NCI-H82 (cell line): ENCODE measurements at regions not wholly inside any gene's neighbourhood (a gene's known extent, or its start where the extent isn't known, plus 50 kb on each side); places are given as distances from the start of the nearest gene placed in this dataset.

Experiments
- DNase-seq: peaks from one replicate; lab custom pipeline; 2025; lab: John Stamatoyannopoulos, UW

DNA sequence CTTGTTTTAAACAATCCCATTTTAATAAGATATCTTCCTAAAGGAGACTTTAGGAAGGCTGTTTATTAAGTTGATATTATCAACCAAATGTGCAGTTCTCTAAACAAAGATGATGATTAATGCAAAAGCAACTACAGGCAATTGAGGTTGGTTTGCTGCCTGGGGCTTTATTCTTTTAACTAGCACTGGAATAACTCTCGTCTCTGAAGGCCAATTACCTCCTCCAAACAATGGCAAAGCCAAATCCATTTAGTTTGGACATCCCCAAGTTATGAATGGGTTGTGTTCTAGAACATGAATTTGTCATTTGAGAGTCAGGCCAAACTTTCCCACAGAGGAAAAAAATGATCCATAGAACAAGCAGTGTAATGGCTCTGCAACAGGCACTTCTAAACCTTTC lies 114.1 kb downstream of the SLC16A9 start:
- no peak for DNase-seq

DNA sequence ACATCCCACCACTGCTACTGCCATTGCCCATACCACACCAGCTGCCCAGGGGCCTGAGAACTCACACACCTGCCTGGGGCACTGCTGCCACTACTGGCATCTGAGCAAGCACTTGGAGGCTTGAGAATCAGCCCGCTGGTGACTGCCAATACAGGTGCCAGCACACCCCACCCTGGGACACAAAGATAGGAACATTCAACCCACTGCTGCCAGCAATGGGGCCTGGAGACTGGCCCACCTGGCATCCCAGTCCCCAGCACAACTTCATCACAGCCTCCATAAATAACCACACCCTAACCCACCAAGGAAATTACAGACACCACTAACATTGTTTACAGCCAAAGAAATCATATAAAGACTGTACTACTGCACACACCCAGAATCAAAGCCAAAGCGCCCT lies 115.9 kb downstream of the SLC16A9 start:
- no peak for DNase-seq

DNA sequence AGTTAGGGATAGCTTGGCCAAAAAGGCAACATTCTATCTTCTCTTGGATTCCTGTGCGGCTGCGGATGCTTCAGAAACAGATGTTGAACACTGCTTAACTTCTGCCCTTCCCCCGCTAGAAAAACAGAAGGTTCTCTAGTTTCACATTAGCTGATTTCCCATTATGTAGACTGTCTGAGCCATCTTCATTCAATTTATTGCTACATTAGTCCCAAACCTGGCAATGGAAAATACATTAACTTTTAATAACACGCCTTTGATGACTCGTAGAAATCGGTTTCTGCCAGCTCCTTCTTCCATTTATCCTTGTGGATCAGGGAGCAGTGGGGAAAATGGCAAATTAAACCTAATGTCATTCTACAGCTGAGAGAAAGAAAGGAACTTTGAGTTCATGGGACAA lies 119.9 kb downstream of the SLC16A9 start:
- DNase-seq, result peak; percentile 1

DNA sequence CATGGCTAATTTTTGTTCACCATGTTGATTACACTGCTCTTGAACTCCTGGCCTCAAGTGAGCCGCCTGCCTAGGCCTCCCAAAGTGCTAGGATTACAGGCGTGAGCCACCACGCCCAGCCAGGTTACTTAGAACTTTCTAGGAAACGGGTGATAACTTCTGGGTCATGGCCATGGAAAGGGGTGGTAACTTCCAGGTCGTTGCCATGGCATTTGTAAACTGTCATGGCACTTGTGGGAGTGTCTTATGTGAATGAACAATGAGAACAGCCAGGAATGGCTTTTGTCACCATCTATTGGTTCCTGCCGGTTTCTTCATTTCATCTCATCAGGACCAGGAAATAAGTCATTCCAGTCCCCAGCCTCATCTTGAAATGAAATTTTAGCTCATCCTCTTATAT lies 120.9 kb downstream of the SLC16A9 start:
- no peak for DNase-seq

DNA sequence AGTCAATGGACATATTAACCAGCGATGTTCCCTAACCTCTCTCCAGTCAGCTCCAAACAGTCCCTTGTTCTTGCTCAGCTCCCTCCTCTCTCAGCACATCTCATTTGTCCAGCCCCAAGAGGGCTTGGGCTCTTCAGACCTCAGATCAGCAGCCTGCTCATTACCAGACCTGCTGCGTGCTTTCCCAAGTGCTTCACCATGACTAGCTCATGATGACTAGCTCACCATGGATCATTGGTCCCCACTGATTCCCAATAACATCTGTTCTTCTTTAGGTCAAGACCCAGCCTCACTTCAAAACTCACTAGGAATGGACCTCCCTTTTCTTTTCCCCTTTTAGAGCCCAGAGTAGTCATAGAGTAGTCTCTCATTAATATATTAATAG lies 121.9 kb downstream of the SLC16A9 start:
- no peak for DNase-seq

DNA sequence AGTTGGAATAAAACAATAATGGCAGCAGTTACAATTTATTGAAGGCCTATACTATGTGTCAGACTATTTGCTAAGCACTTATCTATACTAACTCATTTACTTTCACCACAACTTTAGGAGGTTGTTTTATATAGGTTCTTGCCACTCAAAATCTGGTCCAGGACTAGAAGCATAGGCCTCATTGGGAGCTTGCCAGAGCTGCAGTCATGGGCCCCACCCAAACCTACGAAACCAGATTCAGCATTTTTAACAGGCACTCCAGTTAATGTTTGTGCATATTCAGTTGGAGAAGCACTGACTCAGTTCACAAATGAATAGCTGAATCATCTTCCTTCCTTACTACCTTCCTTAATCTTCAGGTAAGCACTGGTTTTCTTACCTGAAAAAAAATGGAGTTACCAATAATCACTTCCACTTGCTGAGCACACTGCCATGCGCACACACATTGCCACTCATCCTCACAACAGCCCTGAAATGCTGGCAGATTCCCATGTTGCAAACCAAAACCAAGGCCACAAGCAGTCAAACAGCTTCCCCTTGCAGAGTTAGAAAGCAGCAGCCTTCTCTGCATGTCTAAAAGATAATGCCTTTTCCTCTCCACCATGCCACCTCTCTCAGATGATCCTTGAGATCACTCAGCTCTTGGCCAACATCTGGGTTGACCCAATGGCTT lies 122.4 kb downstream of the SLC16A9 start:
- no peak for DNase-seq

DNA sequence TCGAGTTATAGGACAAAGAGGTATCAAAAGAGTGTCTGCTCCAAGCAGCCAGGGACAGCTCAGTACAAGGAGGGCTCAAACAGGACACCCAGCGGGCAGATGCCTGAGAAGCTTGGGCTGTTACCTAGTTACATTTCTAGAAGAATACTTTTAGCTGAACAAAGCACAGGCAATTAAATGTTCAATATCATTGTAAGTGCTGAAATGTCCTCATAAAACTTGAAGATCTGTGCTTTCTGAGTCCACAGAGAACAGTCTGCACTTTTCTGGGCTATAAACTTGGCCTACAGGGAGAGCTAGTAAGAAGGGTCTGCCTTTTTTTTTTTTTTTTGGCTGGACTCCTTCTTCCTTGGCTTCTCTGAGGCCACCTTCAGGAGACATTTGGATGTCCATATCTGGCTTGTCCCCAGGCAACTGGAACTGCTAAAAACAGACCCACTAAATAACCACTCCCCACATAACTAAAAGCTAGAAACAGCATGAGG lies 123.2 kb downstream of the SLC16A9 start:
- DNase-seq, result no peak

DNA sequence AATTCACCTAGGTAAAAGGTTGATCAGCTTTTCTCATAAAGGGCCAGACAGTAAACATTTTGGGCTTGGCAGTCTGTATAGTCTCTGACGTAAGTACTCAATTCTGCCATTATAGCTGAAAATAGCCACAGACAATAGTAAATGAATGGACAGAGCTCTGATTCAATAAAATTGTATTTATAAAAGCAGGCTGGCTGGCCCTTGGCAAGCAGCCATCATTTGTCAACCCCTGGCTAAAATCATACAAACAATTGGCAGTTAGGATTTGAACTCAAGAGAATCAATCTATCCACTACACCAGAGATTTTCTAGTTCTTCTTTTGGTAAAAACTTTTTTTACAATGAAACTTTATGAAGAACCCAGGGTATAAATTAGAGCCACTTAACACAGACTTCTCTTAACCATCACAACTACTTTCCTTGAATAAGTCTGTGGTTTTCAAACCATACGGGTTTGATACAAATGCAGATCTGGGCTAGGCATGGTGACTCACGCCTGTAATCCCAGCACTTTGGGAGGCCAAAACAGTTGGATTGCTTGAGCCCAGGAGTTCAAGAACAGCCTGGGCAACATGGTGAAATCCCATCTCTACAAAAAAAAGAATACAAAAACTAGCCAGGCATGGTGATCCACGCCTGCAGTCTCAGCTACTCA lies 124.5 kb downstream of the SLC16A9 start:
- DNase-seq, result no peak

DNA sequence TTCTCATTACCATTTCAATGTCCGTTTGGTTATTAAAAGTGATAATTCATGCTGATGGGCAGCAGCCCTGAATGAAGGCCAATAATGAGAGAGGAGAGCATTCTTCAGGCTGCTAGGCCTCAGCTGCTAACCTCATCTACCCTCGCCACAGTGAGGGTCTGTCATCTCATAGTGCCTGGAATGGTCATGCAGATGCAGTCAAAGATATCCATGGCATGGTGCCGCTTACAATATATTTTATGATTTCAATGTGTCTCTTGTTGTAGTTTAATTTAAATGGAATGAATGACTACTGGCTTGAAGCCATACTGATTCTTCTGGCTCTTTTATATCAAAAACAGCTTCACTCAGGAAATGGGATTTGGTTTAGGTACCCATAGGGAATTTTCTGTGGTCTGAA lies 126.9 kb downstream of the SLC16A9 start:
- no peak for DNase-seq

DNA sequence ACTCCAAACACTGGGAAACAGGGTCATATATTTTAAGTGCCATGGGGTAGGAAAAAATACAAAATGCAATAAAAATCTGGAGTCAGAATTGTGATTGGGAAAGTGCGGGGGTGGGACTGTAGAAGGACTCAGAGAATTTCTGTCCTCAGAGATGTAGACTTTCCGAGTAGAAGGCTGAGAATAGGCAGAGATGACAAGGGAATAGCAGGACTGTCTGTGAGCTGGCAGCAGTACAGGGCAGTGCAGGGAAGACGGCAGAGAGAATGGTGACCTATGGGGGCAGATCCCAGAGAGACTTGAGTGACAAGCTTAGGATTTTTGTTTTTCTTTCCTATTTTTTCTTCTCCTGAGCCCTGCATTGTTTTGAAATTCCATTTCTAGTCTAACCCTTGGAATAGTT lies 127.6 kb downstream of the SLC16A9 start:
- DNase-seq, result no peak

DNA sequence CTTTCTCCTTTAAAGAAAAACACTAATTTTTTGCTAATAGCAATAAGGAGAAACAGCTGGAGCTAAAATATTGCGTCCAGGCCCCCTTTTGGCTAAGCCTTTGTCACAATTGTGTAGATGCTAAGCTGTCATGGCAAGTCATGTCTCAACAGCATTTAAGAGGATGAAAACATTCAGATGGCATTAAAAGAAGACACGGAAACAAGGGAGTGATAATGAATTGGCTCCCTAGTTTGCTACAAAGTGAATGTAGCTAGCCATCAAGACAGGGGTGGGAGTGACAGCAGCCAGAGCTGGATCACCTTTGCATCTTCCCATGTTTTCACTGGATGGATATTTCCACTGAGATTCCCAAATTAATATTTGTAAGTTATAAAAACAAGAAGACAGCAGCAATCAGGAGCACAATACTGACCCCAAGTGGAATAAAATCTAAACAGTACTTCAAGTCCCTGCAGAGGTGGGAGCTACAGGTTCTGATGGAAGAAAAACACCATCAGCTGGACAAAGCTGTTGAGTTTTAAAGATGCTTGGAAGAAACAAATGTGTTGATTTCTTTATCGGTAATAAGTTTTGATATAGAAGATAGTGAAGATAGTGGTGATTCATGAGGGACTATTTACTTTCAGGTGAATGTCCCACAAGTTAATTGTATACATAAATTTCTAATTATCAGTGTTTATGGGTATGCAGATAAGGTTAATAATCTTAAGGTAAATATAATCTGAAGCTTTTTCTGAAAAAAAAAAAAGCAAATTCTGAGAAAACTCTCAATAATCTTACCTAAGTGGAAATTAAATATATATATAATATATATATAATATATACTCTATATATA lies 129.4 kb downstream of the SLC16A9 start:
- peak; percentile 44 for DNase-seq

DNA sequence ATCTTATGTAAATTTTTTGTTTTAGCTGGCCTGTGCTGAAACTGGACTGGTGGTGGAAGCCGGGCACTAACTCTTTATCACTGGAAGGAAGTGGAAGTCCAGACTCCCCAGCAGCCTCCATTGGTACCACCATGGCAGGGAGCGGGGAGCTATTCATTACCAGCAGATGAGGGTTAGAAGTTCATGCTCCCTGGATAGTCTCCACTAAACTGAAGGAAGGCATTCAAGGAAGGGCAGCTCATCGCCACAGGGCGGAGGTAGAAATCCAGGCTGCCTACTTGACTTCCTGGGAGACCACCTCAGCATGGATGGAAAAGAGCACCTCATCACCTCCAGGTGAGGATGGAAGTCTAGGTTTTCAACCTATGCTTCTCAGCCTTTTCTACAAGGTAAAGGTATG lies 130.9 kb downstream of the SLC16A9 start:
- DNase-seq, result no peak

DNA sequence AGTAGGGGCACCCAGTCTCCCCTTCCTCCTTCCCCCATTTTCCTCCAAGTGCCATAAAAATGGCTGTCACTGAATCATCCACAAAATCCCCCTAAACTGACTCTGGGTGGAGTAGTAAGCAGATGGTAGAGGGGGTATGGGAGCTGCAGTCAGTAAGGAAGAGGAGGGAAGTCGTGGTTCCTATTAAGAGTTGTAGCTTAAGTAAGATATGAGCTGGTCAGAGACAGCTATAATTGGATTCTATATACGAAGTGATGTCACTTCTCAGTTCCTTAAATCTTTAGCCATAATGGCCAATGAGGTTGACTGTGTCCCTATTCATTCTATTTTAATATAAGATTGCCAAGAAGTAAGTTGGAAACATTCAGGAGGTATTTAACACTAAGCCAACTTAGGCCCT lies 131.7 kb downstream of the SLC16A9 start:
- DNase-seq, result peak; percentile 36

DNA sequence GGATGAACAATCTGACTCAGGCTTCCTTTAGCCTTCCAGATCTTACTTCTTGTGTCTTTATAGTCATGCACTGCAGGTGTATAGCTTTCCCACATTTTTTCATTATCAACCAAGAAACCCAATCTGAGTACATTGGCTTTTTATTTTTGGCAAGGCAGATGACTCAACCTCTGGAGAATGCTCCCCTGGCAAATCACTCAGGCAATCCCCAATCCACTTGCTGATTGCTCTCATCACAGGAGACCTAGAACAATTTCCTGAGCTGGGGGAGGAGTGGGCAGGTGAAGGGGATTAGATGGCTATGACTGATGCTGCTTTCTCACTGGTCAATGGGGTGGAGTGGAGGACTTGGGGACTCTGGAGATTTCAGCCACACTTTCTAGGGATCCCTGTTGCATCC lies 134.4 kb downstream of the SLC16A9 start:
- DNase-seq, result no peak

DNA sequence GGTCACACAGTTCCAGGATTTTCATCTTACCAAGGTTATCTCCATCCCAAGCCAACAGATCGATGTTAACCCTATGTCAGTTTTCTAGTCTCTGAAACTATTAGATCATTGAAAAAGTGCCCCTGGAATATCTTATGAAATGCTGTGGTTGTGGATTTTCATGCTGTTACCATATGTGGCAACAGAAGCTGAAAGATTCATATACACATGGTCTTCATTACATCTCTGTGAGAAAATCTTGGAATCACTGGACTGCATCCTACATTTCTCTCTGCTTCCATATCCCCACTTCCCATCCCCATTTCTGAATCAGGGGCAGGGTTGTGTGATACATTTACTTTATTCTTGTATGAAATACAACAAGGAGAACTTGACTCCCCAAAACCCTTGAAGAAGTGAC lies 146.1 kb downstream of the SLC16A9 start:
- no peak for DNase-seq

DNA sequence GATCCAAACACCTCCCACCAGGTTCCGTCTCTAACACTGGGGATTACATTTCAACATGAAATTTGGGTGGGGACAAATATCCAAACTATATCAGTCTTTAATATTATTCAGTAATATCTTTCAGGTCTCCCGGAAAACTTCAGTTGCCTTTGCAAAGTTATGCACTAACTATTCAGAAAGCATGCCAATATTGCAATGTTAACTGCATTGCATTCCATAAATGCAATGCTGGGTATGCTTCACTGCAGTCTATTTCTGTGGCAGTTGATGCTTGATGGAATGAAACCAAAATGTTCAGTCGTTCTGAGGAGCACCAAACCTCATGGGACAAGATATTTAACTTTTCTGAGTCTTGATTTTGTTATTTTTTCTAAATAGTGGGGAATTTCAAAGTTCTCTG lies 147.5 kb downstream of the SLC16A9 start:
- no peak for DNase-seq

DNA sequence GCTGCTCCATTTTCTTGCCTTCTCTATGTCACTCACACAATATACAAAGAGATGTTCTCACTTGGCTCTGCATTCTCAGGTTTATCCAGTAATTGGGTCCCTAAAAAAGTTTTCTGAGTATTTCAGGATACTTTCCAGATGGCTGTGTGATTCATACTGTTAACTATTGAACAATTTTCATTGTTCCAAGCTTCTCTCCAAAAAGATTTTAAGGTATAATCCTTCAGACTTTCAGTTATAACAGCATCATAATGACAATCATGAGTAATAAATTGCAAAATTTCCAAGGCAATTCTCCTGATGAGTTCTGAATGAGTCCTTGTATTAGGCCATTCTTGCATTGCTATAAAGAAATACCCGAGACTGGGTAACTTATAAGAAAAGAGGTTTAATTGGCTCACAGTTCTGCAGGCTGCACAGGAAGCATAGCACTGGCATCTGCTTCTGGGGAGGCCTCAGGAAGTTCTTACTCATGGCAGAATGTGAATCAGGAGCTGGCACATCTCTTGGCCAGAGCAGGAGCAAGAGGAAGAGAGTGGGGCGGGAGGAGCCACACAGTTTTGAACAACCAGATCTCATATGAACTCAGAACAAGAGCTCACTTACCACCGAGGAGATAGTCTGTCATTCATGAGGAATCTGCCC lies 148.1 kb downstream of the SLC16A9 start:
- no peak for DNase-seq

DNA sequence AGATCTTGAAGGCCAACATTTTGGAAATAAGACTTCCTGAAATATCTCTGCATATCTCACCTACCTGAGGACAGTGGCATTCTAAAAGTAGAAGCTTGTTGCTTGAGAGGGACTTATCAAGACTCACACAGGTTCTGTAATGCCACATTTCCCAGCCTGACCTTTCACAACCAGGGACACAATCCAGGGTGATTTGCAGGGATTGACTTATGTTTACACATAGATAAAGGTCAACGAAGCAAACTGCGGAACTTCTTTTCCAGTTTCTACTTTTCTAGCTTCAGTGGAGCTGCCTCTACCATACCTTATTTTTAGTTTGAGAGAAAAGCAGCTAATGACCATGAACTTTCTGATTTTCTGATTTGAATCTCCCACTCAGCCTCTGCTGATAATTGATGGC lies 148.7 kb downstream of the SLC16A9 start:
- DNase-seq, result no peak

DNA sequence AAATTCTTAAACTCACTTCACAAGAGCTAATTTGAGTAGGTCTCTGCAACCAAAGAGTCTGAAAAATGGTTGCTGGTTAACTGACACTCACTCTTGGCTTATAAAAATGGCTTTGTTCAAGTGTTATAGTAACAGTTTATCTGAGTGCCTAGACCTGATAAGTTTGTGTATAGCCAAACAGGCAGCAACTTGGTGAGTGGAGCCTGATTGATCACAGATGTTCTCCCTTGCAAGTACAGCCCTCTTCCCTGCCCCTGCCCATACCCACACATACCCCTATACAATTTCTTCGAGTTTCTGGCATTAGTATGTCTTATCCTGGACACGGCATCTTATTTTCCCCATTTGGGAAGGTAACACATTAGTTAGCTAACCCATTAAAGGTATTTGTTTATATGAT lies 149.5 kb downstream of the SLC16A9 start:
- no peak for DNase-seq

DNA sequence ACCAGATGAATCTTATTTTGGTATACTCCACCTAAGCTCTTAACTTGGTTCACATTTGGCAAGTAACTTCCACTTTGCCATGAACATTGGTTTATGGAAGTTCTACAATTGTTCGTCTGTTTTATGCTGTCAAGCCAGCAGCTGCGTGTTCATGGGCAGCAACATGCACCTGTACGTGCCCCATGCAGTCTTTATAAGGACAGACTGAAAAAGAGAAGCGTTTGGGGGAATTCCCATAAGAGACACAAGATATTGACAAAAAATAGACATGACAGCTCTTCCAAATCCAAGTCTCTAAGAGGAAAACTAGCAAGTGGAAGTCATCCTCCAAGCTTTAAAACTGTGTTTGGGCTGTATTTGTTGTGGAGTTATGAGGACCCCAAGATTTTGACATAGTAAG lies 151.6 kb downstream of the SLC16A9 start:
- no peak for DNase-seq

DNA sequence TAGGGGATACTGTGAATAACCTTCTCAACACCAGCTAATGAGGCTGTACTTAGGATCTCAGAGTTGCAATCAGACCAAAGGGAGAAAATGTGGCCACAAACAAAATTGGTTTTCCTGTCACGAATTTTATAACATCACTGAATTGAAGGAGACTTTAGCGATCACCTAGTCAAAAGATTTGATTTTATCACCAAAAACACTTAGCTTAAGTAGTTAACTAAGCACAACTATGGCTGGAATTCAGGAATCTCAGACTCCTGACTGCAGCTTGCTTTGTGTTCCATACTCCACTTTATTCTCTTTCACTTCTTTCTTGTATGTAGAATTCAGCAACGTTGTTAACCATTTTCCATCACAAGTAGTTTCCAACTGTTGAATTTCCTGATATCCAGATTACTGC lies 152.0 kb downstream of the SLC16A9 start:
- no peak for DNase-seq

DNA sequence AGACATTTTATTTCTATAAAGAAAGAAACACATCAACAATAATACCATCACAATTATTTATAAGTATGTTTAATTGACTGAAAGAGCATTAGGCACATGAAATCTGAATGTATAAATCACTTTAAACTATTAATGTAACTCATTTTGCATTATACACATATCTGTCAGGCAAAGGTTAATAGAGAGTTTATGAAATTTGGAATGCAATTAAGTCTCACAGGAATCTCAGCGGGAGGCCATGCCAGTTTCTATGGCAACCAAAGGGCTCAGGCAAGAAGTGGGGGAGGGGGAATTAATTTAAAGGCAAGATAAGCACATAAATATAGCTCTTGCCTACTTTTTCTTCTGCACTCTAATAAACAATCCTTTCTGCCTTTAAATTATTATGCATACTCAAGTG lies 152.6 kb downstream of the SLC16A9 start:
- DNase-seq, result no peak
